PC-3 (cell line): ENCODE measurements at regions not wholly inside any gene's neighbourhood (a gene's known extent, or its start where the extent isn't known, plus 50 kb on each side); places are given as distances from the start of the nearest gene placed in this dataset.

Source experiments
- ATAC-seq: fragments of 200-7000 bp; cut with Tn5 transposase; 2 replicates; pipeline ENCODE4 v1.9.1; 2020; ENCODE audit warnings: mild to moderate bottlenecking, moderate library complexity
- BruUV-seq: library from RNA; stranded (reverse); fragments of 400-500 nt; replicated peaks from 2 replicates; lab custom pipeline; 2021; lab: Mats Ljungman, UMichigan
- CTCF ChIA-PET: fragments of 300-600 bp; sonication (Branson Sonifier 250); formaldehyde crosslinking; loops from one replicate; lab custom pipeline; 2022; ENCODE audit warnings: antibody characterized with exemption; lab: Charles Lee
- POLR2A ChIA-PET: fragments of 300-600 bp; sonication (Branson Sonifier 250); formaldehyde crosslinking; loops from one replicate; lab custom pipeline; 2022; ENCODE audit warnings: antibody characterized with exemption; ENCODE audit not compliant: unreplicated experiment; lab: Charles Lee
- DNase-seq: peaks from one replicate; pipeline ENCODE4 v3.0.0-alpha.2; 2015
- H2AFZ ChIP-seq: fragments of 300-600 bp; sonication (generic); 2 replicates; pipeline ENCODE4 v1.6.0; 2016; ENCODE audit warnings: antibody characterized with exemption, low read length
- H3F3A ChIP-seq: fragments of 300-600 bp; sonication (generic); one replicate; pipeline ENCODE4 v1.6.0; 2017; ENCODE audit warnings: antibody characterized with exemption, low read length, control low read depth, mild to moderate bottlenecking; ENCODE audit not compliant: unreplicated experiment
- H3K27ac ChIP-seq: fragments of 300-600 bp; sonication (generic); 2 replicates; pipeline ENCODE4 v1.5.1; 2016; ENCODE audit warnings: mild to moderate bottlenecking, low read length
- H3K27me3 ChIP-seq: fragments of 300-600 bp; sonication (generic); 2 replicates; pipeline ENCODE4 v1.6.1; 2016; ENCODE audit warnings: low read length, mixed read lengths
- H3K36me3 ChIP-seq: fragments of 300-600 bp; sonication (generic); 2 replicates; pipeline ENCODE4 v1.6.1; 2016; ENCODE audit warnings: low read depth, mixed run types, low read length, mixed read lengths
- H3K4me1 ChIP-seq: fragments of 300-600 bp; sonication (generic); 2 replicates; pipeline ENCODE4 v1.5.1; 2016; ENCODE audit warnings: low read length; ENCODE audit not compliant: insufficient read depth
- H3K4me2 ChIP-seq: fragments of 300-600 bp; sonication (generic); 2 replicates; pipeline ENCODE4 v1.6.0; 2016; ENCODE audit warnings: low read length
- H3K4me3 ChIP-seq: fragments of 300-600 bp; sonication (generic); 2 replicates; pipeline ENCODE4 v1.5.1; 2016; ENCODE audit warnings: mild to moderate bottlenecking, low read length, mixed read lengths
- H3K79me2 ChIP-seq: fragments of 300-600 bp; sonication (generic); 2 replicates; pipeline ENCODE4 v1.6.1; 2017; ENCODE audit warnings: low read length, mixed read lengths
- H3K9ac ChIP-seq: fragments of 300-600 bp; sonication (generic); 2 replicates; pipeline ENCODE4 v1.6.0; 2016; ENCODE audit warnings: mild to moderate bottlenecking, low read length
- H3K9me2 ChIP-seq: fragments of 300-600 bp; sonication (generic); replicated peaks from 2 replicates; pipeline ENCODE4 v1.6.1; 2016; ENCODE audit warnings: mixed run types, low read length, mixed read lengths
- H3K9me3 ChIP-seq: fragments of 300-600 bp; sonication (generic); 2 replicates; pipeline ENCODE4 v1.6.1; 2016; ENCODE audit warnings: low read length, mixed read lengths
- H4K20me1 ChIP-seq: fragments of 300-600 bp; sonication (generic); 2 replicates; pipeline ENCODE4 v1.6.1; 2016; ENCODE audit warnings: low read length, mixed read lengths
- EZH2 ChIP-seq: fragments of 300-600 bp; sonication (generic); IDR thresholded peaks from one replicate; pipeline ENCODE4 v1.6.1; 2017; ENCODE audit warnings: antibody characterized with exemption, mild to moderate bottlenecking, low read length; ENCODE audit not compliant: unreplicated experiment
- EZH2phosphoT487 ChIP-seq: fragments of 300-600 bp; sonication (generic); IDR thresholded peaks from 2 replicates; pipeline ENCODE4 v1.6.1; 2018; ENCODE audit warnings: mild to moderate bottlenecking, antibody characterized with exemption, low read length, borderline replicate concordance
- intact Hi-C: fragments of 100-400 bp; cut with micrococcal nuclease; formaldehyde crosslinking; loops from 2 replicates; pipeline ENCODE4 v1.9.0; 2023
- TF ChIP-seq, protein P1 (sequence below): fragments of 300-600 bp; sonication (generic); conservative IDR thresholded peaks from 2 replicates; pipeline ENCODE4 v1.5.1; 2017; ENCODE audit warnings: antibody characterized with exemption, low read depth, mild to moderate bottlenecking, low read length

DNA sequence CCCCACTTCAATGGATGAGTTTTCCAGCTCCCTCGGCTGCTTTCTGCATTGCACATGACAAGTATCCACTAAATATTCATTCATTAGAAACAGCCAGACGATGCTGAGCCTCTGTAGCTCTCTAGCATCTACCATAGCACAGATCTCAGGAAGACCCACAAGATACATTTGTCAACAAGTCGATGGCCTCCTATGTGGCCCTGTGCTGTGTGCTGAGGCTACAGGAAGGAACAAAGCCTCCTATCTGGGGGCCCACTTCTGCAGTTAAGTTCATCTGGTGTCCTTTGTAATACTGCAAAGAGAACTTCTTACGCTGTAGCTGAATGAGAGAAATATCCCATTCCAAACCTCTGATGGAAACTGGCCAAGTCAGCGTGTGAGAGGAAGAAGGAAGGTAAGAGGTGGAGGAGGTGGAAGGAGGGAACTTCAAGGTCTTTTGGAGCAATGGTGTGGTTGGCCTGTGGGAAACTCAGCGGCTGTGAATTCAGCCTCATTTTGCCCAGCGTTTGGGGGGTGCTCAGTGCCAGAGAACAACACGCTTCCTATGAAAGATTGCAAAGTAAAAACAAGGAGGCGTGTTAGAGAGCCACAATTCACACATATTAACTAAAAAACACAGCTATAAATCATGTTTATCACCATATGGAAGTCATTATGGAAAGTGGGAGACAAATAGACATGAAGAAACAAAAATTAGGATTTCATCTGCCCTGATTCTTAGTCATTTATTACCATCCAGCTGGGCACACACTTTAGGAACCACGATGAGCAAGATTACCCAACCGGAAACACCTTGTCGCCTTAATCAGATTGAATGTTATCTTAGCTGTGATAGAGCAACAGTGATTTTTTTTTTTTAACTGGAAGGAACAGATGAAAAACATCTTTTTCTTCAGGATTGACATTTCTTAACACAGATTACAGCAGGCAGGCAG is 62.2 kb upstream of the USP6NL start:
- H4K20me1 ChIP-seq = no peaks in the 10 kb centered on the region
- H3K4me1 ChIP-seq = no peaks in the 10 kb centered on the region
- H3K9ac ChIP-seq = no peak overlapping the region
- ChIA-PET POLR2A (no interaction called here), CTCF (no interaction called here)
- H3K79me2 ChIP-seq = no peaks in the 10 kb centered on the region
- H3K4me2 ChIP-seq = no peak overlapping the region
- intact Hi-C loops = no loop called here
- no peak overlapping the region for H3K27ac ChIP-seq
- no peaks in the 10 kb centered on the region for H3K9me3 ChIP-seq
- no peaks in the 10 kb centered on the region for H3K9me2 ChIP-seq
- H3K27me3 ChIP-seq = no peaks in the 10 kb centered on the region
- ATAC-seq = no peak
- no peak overlapping the region for H3K4me3 ChIP-seq
- BruUV-seq = no TSS peak
- no peak overlapping the region for H2AFZ ChIP-seq
- no peak for DNase-seq
- no peaks in the 10 kb centered on the region for H3F3A ChIP-seq
- H3K36me3 ChIP-seq = no peaks in the 10 kb centered on the region
- no peak for TF ChIP-seq EZH2phosphoT487
- no peak for TF ChIP-seq EZH2
- TF ChIP-seq, protein P1, sequence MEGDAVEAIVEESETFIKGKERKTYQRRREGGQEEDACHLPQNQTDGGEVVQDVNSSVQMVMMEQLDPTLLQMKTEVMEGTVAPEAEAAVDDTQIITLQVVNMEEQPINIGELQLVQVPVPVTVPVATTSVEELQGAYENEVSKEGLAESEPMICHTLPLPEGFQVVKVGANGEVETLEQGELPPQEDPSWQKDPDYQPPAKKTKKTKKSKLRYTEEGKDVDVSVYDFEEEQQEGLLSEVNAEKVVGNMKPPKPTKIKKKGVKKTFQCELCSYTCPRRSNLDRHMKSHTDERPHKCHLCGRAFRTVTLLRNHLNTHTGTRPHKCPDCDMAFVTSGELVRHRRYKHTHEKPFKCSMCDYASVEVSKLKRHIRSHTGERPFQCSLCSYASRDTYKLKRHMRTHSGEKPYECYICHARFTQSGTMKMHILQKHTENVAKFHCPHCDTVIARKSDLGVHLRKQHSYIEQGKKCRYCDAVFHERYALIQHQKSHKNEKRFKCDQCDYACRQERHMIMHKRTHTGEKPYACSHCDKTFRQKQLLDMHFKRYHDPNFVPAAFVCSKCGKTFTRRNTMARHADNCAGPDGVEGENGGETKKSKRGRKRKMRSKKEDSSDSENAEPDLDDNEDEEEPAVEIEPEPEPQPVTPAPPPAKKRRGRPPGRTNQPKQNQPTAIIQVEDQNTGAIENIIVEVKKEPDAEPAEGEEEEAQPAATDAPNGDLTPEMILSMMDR = no peak

DNA sequence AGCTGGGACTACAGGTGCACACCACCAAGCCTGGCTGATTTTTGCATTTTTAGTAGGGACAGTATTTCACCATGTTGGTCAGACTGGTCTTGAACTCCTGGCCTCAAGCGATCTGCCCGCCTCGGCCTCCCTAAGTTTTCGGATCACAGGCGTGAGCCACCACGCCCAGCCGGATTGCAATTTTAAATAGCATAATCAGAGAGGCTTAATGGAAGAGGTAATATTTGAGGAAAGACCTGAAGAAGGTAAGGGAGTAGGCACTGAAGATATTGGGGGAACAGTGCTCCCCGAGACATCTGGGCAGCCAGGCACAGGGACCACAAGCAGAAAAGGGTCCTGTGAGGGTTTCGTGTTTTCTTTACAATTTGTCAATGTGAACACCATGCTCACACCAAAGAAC is 61.4 kb upstream of the USP6NL start:
- Histone ChIP-seq H3K4me3 (no peak overlapping the region), H3K4me2 (no peak overlapping the region), H2AFZ (no peak overlapping the region), H3F3A (no peaks in the 10 kb centered on the region), H3K27me3 (no peaks in the 10 kb centered on the region), H3K27ac (no peak overlapping the region), H3K9ac (no peak overlapping the region), H3K36me3 (no peaks in the 10 kb centered on the region), H4K20me1 (no peaks in the 10 kb centered on the region), H3K79me2 (no peaks in the 10 kb centered on the region), H3K9me2 (no peaks in the 10 kb centered on the region), H3K4me1 (no peaks in the 10 kb centered on the region), H3K9me3 (no peaks in the 10 kb centered on the region)
- BruUV-seq = no TSS peak
- ChIA-PET CTCF (no interaction called here), POLR2A (no interaction called here)
- ATAC-seq (no peak), DNase-seq (no peak)
- intact Hi-C loops = no loop called here
- no peak for TF ChIP-seq EZH2
- no peak for TF ChIP-seq EZH2phosphoT487
- TF ChIP-seq, protein P1 = no peak

- H2AFZ ChIP-seq = no peak overlapping the region
- intact Hi-C loops = no loop called here
- DNase-seq = no peak
- H3K27ac ChIP-seq = no peak overlapping the region
- H3K9me2 ChIP-seq = no peaks in the 10 kb centered on the region
- no peaks in the 10 kb centered on the region for H3K79me2 ChIP-seq
- no peak for ATAC-seq
- H3K4me1 ChIP-seq = no peaks in the 10 kb centered on the region
- H3F3A ChIP-seq = no peaks in the 10 kb centered on the region
- no TSS peak for BruUV-seq
- H3K9me3 ChIP-seq = no peaks in the 10 kb centered on the region
- H3K9ac ChIP-seq = no peak overlapping the region
- H4K20me1 ChIP-seq = no peaks in the 10 kb centered on the region
- CTCF ChIA-PET = no interaction called here
- POLR2A ChIA-PET = no interaction called here
- no peak overlapping the region for H3K4me2 ChIP-seq
- no peaks in the 10 kb centered on the region for H3K36me3 ChIP-seq
- no peak overlapping the region for H3K4me3 ChIP-seq
- TF ChIP-seq, protein P1 = no peak
- TF ChIP-seq EZH2 = no peak
- TF ChIP-seq EZH2phosphoT487 = no peak
- H3K27me3 ChIP-seq = no peaks in the 10 kb centered on the region
Observed at GRCh38 chr10:11670381-11670780, 58.9 kb upstream of the USP6NL start.
